DOHH2 (cell line): ENCODE measurements at regions not wholly inside any gene's neighbourhood (a gene's known extent, or its start where the extent isn't known, plus 50 kb on each side); places are given as distances from the start of the nearest gene placed in this dataset.

Source experiments
- H3F3A ChIP-seq: fragments of 200-600 bp; sonication (generic), shearing (Covaris generic); 2 replicates; pipeline ENCODE4 v1.6.0; 2016; ENCODE audit warnings: antibody characterized with exemption, mild to moderate bottlenecking; ENCODE audit not compliant: control insufficient read depth, insufficient read depth
- H3K27ac ChIP-seq: fragments of 200-600 bp; sonication (generic); 2 replicates; pipeline ENCODE4 v1.5.1; 2014; ENCODE audit warnings: low read depth, mild to moderate bottlenecking, low read length, moderate library complexity
- H3K27me3 ChIP-seq: fragments of 200-600 bp; sonication (generic); 2 replicates; pipeline ENCODE4 v1.6.1; 2014; ENCODE audit warnings: mild to moderate bottlenecking, low read length, mixed read lengths; ENCODE audit not compliant: control insufficient read depth
- H3K36me3 ChIP-seq: fragments of 200-600 bp; sonication (generic); 2 replicates; pipeline ENCODE4 v1.6.1; 2014; ENCODE audit warnings: mild to moderate bottlenecking, low read length, moderate library complexity, mixed read lengths; ENCODE audit not compliant: control insufficient read depth
- H3K4me1 ChIP-seq: fragments of 200-600 bp; sonication (generic); 2 replicates; pipeline ENCODE4 v1.6.1; 2014; ENCODE audit warnings: mild to moderate bottlenecking, low read length, mixed read lengths; ENCODE audit not compliant: control insufficient read depth
- H3K4me2 ChIP-seq: fragments of 200-600 bp; sonication (generic); 2 replicates; pipeline ENCODE4 v1.6.0; 2014; ENCODE audit warnings: mild to moderate bottlenecking, low read length, moderate library complexity
- H3K4me3 ChIP-seq: fragments of 200-600 bp; sonication (generic); 2 replicates; pipeline ENCODE4 v1.5.1; 2014; ENCODE audit warnings: mild to moderate bottlenecking, low read length, mixed read lengths
- H3K79me2 ChIP-seq: fragments of 200-600 bp; sonication (generic); 2 replicates; pipeline ENCODE4 v1.6.1; 2014; ENCODE audit warnings: mild to moderate bottlenecking, low read length, mixed read lengths; ENCODE audit not compliant: control insufficient read depth
- H3K9me2 ChIP-seq: fragments of 200-600 bp; sonication (generic); replicated peaks from 2 replicates; pipeline ENCODE4 v1.6.1; 2014; ENCODE audit warnings: mild to moderate bottlenecking, low read length, mixed read lengths; ENCODE audit not compliant: control insufficient read depth
- H3K9me3 ChIP-seq: fragments of 200-600 bp; sonication (generic); 2 replicates; pipeline ENCODE4 v1.6.1; 2014; ENCODE audit warnings: antibody characterized with exemption, low read length, mixed read lengths; ENCODE audit not compliant: control insufficient read depth, insufficient read depth
- H4K20me1 ChIP-seq: fragments of 200-600 bp; sonication (generic); 2 replicates; pipeline ENCODE4 v1.6.0; 2014; ENCODE audit warnings: low read depth, mild to moderate bottlenecking, antibody characterized with exemption, low read length, moderate library complexity; ENCODE audit not compliant: control insufficient read depth, insufficient read depth
- EZH2phosphoT487 ChIP-seq: fragments of 200-600 bp; sonication (generic); IDR thresholded peaks from 2 replicates; pipeline ENCODE4 v1.6.1; 2017; ENCODE audit warnings: borderline replicate concordance, mild to moderate bottlenecking, antibody characterized with exemption, low read length, moderate library complexity, mixed read lengths
- TF ChIP-seq, protein P1 (sequence below): fragments of 200-600 bp; sonication (generic); IDR thresholded peaks from one replicate; pipeline ENCODE4 v1.5.1; 2014; ENCODE audit warnings: antibody characterized with exemption, mild to moderate bottlenecking, low read depth, low read length; ENCODE audit not compliant: poor library complexity, severe bottlenecking

DNA sequence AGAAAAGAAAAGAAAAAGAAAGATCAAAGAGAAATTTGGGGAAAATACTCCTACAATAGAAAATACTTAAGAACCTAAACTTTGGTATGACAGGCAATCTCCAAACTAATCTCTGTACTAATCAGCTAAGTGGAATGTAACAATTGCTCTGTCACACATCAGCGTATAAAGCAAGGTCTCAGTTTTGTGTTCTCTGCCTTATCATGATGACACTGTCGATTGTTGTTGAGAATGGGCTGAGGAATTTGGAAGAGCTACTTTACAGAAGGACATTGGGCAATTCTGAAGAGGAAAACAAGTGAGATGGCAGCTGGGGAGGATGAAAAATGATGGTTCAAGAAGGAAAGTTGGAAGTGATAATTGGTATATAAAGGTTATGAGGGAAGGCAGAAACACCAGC, 486.0 kb upstream of the HTR2C start:
- H3K4me3 ChIP-seq: no peak overlapping the region
- no peaks in the 10 kb centered on the region for H3K27me3 ChIP-seq
- TF ChIP-seq, protein P1, sequence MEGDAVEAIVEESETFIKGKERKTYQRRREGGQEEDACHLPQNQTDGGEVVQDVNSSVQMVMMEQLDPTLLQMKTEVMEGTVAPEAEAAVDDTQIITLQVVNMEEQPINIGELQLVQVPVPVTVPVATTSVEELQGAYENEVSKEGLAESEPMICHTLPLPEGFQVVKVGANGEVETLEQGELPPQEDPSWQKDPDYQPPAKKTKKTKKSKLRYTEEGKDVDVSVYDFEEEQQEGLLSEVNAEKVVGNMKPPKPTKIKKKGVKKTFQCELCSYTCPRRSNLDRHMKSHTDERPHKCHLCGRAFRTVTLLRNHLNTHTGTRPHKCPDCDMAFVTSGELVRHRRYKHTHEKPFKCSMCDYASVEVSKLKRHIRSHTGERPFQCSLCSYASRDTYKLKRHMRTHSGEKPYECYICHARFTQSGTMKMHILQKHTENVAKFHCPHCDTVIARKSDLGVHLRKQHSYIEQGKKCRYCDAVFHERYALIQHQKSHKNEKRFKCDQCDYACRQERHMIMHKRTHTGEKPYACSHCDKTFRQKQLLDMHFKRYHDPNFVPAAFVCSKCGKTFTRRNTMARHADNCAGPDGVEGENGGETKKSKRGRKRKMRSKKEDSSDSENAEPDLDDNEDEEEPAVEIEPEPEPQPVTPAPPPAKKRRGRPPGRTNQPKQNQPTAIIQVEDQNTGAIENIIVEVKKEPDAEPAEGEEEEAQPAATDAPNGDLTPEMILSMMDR: no peak
- TF ChIP-seq EZH2phosphoT487: no peak
- H3K27ac ChIP-seq: no peak overlapping the region
- H3K79me2 ChIP-seq: no peaks in the 10 kb centered on the region
- no peaks in the 10 kb centered on the region for H3K4me1 ChIP-seq
- no peaks in the 10 kb centered on the region for H3F3A ChIP-seq
- H3K9me3 ChIP-seq: no peaks in the 10 kb centered on the region
- no peaks in the 10 kb centered on the region for H4K20me1 ChIP-seq
- no peak overlapping the region for H3K4me2 ChIP-seq
- H3K36me3 ChIP-seq: no peaks in the 10 kb centered on the region
- no peaks in the 10 kb centered on the region for H3K9me2 ChIP-seq

DNA sequence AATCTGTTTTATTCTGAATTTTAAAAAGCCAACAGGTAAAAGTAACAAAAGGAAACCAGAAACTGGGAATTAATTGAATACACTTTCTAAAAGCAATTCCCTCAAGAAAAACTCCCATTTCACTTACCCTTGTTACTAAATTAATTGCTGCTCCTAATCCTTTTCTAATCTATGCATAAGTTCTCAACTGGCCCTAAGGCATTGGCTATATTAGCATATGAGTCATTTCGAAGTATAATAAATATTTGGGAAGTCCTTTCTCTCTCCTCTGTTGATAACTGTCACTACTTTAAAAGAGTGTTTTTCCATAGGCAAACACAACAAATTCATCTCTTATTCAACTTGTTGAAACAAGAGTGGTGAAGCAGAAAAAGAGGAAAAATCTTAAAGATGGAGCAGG, 486.5 kb upstream of the HTR2C start:
- TF ChIP-seq EZH2phosphoT487: no peak
- TF ChIP-seq, protein P1: no peak
- H3K79me2 ChIP-seq: no peaks in the 10 kb centered on the region
- no peaks in the 10 kb centered on the region for H3K4me1 ChIP-seq
- no peaks in the 10 kb centered on the region for H3K9me3 ChIP-seq
- no peak overlapping the region for H3K4me3 ChIP-seq
- H3K9me2 ChIP-seq: no peaks in the 10 kb centered on the region
- H3K36me3 ChIP-seq: no peaks in the 10 kb centered on the region
- no peaks in the 10 kb centered on the region for H3F3A ChIP-seq
- no peaks in the 10 kb centered on the region for H3K27me3 ChIP-seq
- no peak overlapping the region for H3K4me2 ChIP-seq
- H4K20me1 ChIP-seq: no peaks in the 10 kb centered on the region
- H3K27ac ChIP-seq: no peak overlapping the region

DNA sequence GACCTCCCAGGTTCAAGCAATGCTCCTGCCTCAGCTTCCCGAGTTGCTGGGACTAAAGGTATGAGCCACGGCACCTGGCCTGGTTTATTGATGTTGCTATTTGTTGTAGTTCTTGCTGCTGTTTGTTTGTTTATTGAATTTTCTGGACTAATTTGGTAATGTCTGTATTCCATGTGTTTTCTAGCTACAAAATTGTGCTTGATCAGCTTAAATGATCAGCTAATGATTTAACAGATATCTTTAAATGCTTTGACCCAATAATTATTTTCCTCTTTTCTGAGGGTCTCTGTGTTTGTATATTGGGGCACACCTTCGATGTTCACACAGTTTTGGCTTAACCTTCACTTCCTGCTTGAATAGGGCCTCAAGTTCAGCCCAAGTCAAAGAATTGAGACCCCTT, 488.1 kb upstream of the HTR2C start:
- no peak overlapping the region for H3K4me2 ChIP-seq
- H3K9me2 ChIP-seq: no peaks in the 10 kb centered on the region
- H3K36me3 ChIP-seq: no peaks in the 10 kb centered on the region
- no peaks in the 10 kb centered on the region for H3K9me3 ChIP-seq
- no peak overlapping the region for H3K27ac ChIP-seq
- H3K79me2 ChIP-seq: no peaks in the 10 kb centered on the region
- H3K4me3 ChIP-seq: no peak overlapping the region
- H4K20me1 ChIP-seq: no peaks in the 10 kb centered on the region
- TF ChIP-seq, protein P1: no peak
- TF ChIP-seq EZH2phosphoT487: no peak
- H3K27me3 ChIP-seq: no peaks in the 10 kb centered on the region
- no peaks in the 10 kb centered on the region for H3F3A ChIP-seq
- no peaks in the 10 kb centered on the region for H3K4me1 ChIP-seq

DNA sequence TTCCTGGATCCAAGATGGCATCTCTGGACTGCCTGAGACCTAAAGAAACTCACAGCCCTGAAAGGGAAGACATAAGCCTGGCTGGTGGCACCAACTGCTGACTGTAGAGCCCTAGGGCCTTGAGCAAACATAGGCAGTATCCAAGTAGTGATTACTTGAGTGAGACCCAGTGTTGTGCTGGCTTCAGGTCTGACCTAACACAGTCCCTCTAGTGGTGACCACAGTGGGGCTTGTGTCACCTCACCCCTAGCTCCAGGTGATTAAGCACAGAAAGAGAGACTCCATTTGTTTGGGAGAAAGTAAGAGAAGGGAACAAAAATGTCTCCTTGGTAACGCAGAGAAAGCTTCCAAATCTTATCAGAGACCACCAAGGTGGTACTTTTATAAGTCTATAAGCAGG, 496.3 kb upstream of the HTR2C start:
- no peak overlapping the region for H3K27ac ChIP-seq
- H4K20me1 ChIP-seq: no peaks in the 10 kb centered on the region
- H3K4me2 ChIP-seq: no peak overlapping the region
- no peaks in the 10 kb centered on the region for H3F3A ChIP-seq
- no peaks in the 10 kb centered on the region for H3K4me1 ChIP-seq
- no peaks in the 10 kb centered on the region for H3K27me3 ChIP-seq
- H3K36me3 ChIP-seq: no peaks in the 10 kb centered on the region
- TF ChIP-seq, protein P1: no peak
- TF ChIP-seq EZH2phosphoT487: no peak
- no peaks in the 10 kb centered on the region for H3K79me2 ChIP-seq
- no peak overlapping the region for H3K4me3 ChIP-seq
- H3K9me2 ChIP-seq: no peaks in the 10 kb centered on the region
- H3K9me3 ChIP-seq: no peaks in the 10 kb centered on the region
